ENCODE measurements at regions not wholly inside any gene's neighbourhood (a gene's known extent, or its start where the extent isn't known, plus 50 kb on each side); places are given as distances from the start of the nearest gene placed in this dataset.

DNA sequence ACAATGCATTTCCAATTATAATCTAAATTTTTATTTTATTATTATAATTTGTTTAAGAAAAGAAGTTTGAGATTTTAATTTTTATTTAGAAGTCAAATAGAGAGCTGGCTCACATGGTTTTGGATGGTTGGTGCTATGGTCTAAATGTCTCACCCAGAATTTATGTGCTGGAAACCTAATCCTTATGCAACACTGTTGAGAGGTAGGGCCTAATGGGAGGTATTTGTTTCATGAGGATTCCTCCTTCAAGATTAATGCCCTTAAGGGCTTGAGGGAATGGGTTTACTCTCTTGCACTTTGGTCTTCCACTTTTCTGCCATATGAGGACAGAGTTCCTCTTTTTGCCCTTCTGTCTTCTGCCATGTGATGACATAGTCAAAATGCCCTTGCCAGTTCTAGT is 960.5 kb upstream of the IGFBP7 start:
- H3K4me1 ChIP-seq (ENCODE audit: control insufficient read depth in 5 of 5, insufficient read depth in 5 of 5, low read length in 5 of 5), result no peaks in the 10 kb centered on the region
- peaks cover 0 to 2% (median 0%) of the 10 kb centered on the region in 4 donors for H3K9me3 ChIP-seq (ENCODE audit: control insufficient read depth in 4 of 4, insufficient read depth in 3 of 4, low read length in 3 of 4)
- no peaks in the 10 kb centered on the region for H3K36me3 ChIP-seq (ENCODE audit: control insufficient read depth in 4 of 4, insufficient read depth in 4 of 4, low read length in 4 of 4)
- ATAC-seq (ENCODE audit: insufficient read depth, low FRiP score) (no peak), DNase-seq (no peak)
- H3K27ac ChIP-seq (ENCODE audit: low read depth in 1 of 2, low read length in 1 of 2), result no peak overlapping the region
- TF ChIP-seq, protein P1, sequence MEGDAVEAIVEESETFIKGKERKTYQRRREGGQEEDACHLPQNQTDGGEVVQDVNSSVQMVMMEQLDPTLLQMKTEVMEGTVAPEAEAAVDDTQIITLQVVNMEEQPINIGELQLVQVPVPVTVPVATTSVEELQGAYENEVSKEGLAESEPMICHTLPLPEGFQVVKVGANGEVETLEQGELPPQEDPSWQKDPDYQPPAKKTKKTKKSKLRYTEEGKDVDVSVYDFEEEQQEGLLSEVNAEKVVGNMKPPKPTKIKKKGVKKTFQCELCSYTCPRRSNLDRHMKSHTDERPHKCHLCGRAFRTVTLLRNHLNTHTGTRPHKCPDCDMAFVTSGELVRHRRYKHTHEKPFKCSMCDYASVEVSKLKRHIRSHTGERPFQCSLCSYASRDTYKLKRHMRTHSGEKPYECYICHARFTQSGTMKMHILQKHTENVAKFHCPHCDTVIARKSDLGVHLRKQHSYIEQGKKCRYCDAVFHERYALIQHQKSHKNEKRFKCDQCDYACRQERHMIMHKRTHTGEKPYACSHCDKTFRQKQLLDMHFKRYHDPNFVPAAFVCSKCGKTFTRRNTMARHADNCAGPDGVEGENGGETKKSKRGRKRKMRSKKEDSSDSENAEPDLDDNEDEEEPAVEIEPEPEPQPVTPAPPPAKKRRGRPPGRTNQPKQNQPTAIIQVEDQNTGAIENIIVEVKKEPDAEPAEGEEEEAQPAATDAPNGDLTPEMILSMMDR (IDR thresholded peaks at IDR 0.05; ENCODE audit: control extremely low read depth, extremely low read depth), result no peak
- H3K4me3 ChIP-seq, result no peak overlapping the region
- H3K27me3 ChIP-seq (ENCODE audit: control insufficient read depth in 3 of 3, insufficient read depth in 3 of 3, low read length in 2 of 3), result no peaks in the 10 kb centered on the region
- no peak overlapping the region for H3K9ac ChIP-seq (ENCODE audit: insufficient read depth in 1 of 2, low read length in 2 of 2)

DNA sequence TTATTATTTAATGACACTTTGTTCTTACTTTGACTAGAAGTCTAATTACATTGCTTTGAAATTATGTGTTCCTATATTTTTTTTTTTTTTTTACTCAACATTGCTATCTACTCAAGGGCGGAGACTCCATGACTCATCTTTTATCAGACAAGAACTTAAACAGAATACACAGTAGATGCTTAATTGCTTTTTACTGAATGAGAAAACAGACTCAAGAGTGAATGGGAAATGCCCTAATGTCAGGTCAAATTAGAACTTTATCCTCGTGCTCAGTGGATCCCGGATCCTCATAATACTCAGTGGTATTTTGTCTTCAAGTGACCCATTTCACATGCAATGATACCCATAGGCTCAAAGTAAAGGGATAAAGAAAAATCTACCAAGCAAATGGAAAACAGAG is 954.5 kb upstream of the IGFBP7 start:
- DNase-seq, result no peak
- Histone ChIP-seq H3K27me3 (ENCODE audit: control insufficient read depth in 3 of 3, insufficient read depth in 3 of 3, low read length in 2 of 3) (no peaks in the 10 kb centered on the region), H3K36me3 (ENCODE audit: control insufficient read depth in 4 of 4, insufficient read depth in 4 of 4, low read length in 4 of 4) (no peaks in the 10 kb centered on the region), H3K9ac (ENCODE audit: insufficient read depth in 1 of 2, low read length in 2 of 2) (no peak overlapping the region), H3K4me1 (ENCODE audit: control insufficient read depth in 5 of 5, insufficient read depth in 5 of 5, low read length in 5 of 5) (no peaks in the 10 kb centered on the region), H3K4me3 (no peak overlapping the region), H3K9me3 (ENCODE audit: control insufficient read depth in 4 of 4, insufficient read depth in 3 of 4, low read length in 3 of 4) (peaks cover 0 to 1% (median 0%) of the 10 kb centered on the region in 4 donors), H3K27ac (ENCODE audit: low read depth in 1 of 2, low read length in 1 of 2) (no peak overlapping the region)
- WGBS, 2 donors, result 86 to 93% methylated on average over 3 of the region's 3 CpGs
- no peak for ATAC-seq (ENCODE audit: insufficient read depth, low FRiP score)
- TF ChIP-seq, protein P1 (IDR thresholded peaks at IDR 0.05; ENCODE audit: control extremely low read depth, extremely low read depth), result no peak

DNA sequence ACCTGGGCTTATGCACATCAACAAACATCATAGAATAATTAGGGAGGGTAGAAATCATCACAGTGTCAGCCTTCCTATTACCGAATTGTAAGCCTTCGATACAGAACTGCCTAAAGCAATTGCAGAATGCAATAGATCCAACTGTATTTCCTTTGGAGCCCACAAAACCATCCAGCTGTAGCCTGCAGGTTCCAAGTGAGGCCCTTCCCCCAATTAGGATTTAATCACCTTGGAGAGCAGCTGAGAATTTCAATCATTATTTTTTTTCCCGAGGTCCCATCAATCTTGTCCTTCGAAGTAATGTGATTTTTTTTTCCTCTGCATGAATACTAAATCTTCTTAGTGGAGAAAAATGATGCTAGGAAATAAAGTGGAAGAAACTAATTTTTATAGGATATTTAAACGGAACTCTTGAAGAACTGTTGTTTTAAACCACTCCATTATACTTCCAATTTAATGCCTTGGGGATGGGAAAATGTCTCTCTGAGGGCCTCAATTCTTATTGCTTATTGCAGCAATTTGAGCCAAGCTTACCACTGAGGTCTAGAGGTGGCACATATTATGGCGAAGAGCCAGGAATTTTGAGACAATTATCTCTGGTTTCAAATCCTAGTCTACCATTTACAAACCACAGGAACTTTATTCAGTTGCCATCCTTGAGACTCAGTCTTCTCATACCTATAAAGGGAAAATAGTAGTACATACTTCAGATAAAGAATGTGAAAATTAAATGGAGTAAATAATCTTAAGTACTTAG is 953.4 kb upstream of the IGFBP7 start:
- no peak overlapping the region for H3K27ac ChIP-seq (ENCODE audit: low read depth in 1 of 2, low read length in 1 of 2)
- TF ChIP-seq, protein P1 (IDR thresholded peaks at IDR 0.05; ENCODE audit: control extremely low read depth, extremely low read depth), result no peak
- H3K27me3 ChIP-seq (ENCODE audit: control insufficient read depth in 3 of 3, insufficient read depth in 3 of 3, low read length in 2 of 3), result no peaks in the 10 kb centered on the region
- 89 to 95% methylated on average over 6 of the region's 6 CpGs for WGBS, 2 donors
- no peaks in the 10 kb centered on the region for H3K36me3 ChIP-seq (ENCODE audit: control insufficient read depth in 4 of 4, insufficient read depth in 4 of 4, low read length in 4 of 4)
- H3K9me3 ChIP-seq (ENCODE audit: control insufficient read depth in 4 of 4, insufficient read depth in 3 of 4, low read length in 3 of 4), result peaks cover 0 to 1% (median 0%) of the 10 kb centered on the region in 4 donors
- H3K9ac ChIP-seq (ENCODE audit: insufficient read depth in 1 of 2, low read length in 2 of 2), result no peak overlapping the region
- H3K4me3 ChIP-seq, result no peak overlapping the region
- ATAC-seq (ENCODE audit: insufficient read depth, low FRiP score) (no peak), DNase-seq (no peak)
- H3K4me1 ChIP-seq (ENCODE audit: control insufficient read depth in 5 of 5, insufficient read depth in 5 of 5, low read length in 5 of 5), result no peaks in the 10 kb centered on the region

DNA sequence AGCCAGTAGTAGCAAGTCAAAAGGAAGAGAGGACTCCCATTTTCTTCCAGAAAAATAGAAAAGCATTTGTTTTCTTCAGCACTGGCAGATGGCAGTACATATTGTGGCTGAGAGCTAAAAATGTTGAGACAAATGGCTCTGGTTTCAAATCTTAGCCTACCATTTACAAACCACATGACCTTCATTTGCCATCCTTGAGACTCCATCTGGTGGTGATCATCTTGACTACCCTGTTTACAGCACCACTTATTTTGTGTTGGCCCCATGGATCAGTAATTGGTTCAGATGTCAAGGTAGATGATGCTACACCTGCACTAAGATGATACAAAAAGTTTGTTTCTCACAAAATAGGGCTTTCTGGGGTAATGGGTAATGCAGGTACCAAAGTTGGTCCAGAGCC is 951.8 kb upstream of the IGFBP7 start:
- H3K4me3 ChIP-seq, result no peak overlapping the region
- H3K36me3 ChIP-seq (ENCODE audit: control insufficient read depth in 4 of 4, insufficient read depth in 4 of 4, low read length in 4 of 4), result no peaks in the 10 kb centered on the region
- ATAC-seq (ENCODE audit: insufficient read depth, low FRiP score), result no peak
- DNase-seq, result no peak
- H3K4me1 ChIP-seq (ENCODE audit: control insufficient read depth in 5 of 5, insufficient read depth in 5 of 5, low read length in 5 of 5), result no peaks in the 10 kb centered on the region
- TF ChIP-seq, protein P1 (IDR thresholded peaks at IDR 0.05; ENCODE audit: control extremely low read depth, extremely low read depth), result no peak
- no peak overlapping the region for H3K27ac ChIP-seq (ENCODE audit: low read depth in 1 of 2, low read length in 1 of 2)
- H3K27me3 ChIP-seq (ENCODE audit: control insufficient read depth in 3 of 3, insufficient read depth in 3 of 3, low read length in 2 of 3), result no peaks in the 10 kb centered on the region
- no peak overlapping the region for H3K9ac ChIP-seq (ENCODE audit: insufficient read depth in 1 of 2, low read length in 2 of 2)
- H3K9me3 ChIP-seq (ENCODE audit: control insufficient read depth in 4 of 4, insufficient read depth in 3 of 4, low read length in 3 of 4), result peaks cover 0 to 1% (median 0%) of the 10 kb centered on the region in 4 donors
